ENCODE measurements at regions not wholly inside any gene's neighbourhood (a gene's known extent, or its start where the extent isn't known, plus 50 kb on each side); places are given as distances from the start of the nearest gene placed in this dataset.

DNA sequence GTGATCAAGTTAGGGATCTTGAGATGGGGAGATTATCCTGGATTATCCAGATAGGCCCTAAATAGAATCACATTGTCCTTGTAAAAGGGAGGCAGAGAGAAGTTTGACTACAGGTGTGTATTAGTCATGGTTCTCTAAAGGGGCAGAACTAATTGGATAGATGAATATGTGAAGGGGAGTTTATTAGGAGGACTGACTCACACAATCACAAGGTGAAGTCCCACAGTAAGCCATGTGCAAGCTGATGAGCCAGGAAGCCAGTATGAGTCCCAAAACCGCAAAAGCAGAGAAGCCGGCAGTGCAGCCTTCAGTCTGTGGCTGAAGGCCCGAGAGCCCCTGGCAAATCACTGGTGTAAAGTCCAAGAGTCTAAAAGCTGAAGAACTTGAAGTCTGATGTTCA, 275.8 kb downstream of the KCNS3 start (continued):
- TF ChIP-seq, protein P1, sequence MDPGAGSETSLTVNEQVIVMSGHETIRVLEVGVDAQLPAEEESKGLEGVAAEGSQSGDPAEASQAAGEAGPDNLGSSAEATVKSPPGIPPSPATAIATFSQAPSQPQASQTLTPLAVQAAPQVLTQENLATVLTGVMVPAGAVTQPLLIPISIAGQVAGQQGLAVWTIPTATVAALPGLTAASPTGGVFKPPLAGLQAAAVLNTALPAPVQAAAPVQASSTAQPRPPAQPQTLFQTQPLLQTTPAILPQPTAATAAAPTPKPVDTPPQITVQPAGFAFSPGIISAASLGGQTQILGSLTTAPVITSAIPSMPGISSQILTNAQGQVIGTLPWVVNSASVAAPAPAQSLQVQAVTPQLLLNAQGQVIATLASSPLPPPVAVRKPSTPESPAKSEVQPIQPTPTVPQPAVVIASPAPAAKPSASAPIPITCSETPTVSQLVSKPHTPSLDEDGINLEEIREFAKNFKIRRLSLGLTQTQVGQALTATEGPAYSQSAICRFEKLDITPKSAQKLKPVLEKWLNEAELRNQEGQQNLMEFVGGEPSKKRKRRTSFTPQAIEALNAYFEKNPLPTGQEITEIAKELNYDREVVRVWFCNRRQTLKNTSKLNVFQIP (CRISPR knock-in tag; IDR thresholded peaks at IDR 0.05; ENCODE audit: borderline replicate concordance, low read depth) = no peak

- TF ChIP-seq ZNF8 (CRISPR knock-in tag; IDR thresholded peaks at IDR 0.05) = no peak
- no peak for TF ChIP-seq RARB (CRISPR knock-in tag; IDR thresholded peaks at IDR 0.05)
- TF ChIP-seq CREB5 (CRISPR knock-in tag; IDR thresholded peaks at IDR 0.05; ENCODE audit: low read depth) = no peak
- no peak for TF ChIP-seq TOX (CRISPR knock-in tag; IDR thresholded peaks at IDR 0.05; ENCODE audit: borderline replicate concordance)
- no peak for TF ChIP-seq SNAI2 (CRISPR knock-in tag; IDR thresholded peaks at IDR 0.05)
- TF ChIP-seq GLIS3 (CRISPR knock-in tag; IDR thresholded peaks at IDR 0.05) = no peak
- TF ChIP-seq BACH2 (CRISPR knock-in tag; IDR thresholded peaks at IDR 0.05; ENCODE audit: borderline replicate concordance) = no peak
- no peak for TF ChIP-seq OSR1 (CRISPR knock-in tag; IDR thresholded peaks at IDR 0.05)
- TF ChIP-seq, protein P2, sequence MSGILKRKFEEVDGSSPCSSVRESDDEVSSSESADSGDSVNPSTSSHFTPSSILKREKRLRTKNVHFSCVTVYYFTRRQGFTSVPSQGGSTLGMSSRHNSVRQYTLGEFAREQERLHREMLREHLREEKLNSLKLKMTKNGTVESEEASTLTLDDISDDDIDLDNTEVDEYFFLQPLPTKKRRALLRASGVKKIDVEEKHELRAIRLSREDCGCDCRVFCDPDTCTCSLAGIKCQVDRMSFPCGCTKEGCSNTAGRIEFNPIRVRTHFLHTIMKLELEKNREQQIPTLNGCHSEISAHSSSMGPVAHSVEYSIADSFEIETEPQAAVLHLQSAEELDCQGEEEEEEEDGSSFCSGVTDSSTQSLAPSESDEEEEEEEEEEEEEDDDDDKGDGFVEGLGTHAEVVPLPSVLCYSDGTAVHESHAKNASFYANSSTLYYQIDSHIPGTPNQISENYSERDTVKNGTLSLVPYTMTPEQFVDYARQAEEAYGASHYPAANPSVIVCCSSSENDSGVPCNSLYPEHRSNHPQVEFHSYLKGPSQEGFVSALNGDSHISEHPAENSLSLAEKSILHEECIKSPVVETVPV (CRISPR knock-in tag; IDR thresholded peaks at IDR 0.05) = no peak
- no peak for ATAC-seq
Observed at GRCh38 chr2:18153741-18154140, 275.3 kb downstream of the KCNS3 start.

- no peak for ATAC-seq
- TF ChIP-seq ZNF8 (CRISPR knock-in tag; IDR thresholded peaks at IDR 0.05) (no peak), PATZ1 (CRISPR knock-in tag; IDR thresholded peaks at IDR 0.05; ENCODE audit: borderline replicate concordance) (no peak)
- TF ChIP-seq, protein P2 (CRISPR knock-in tag; IDR thresholded peaks at IDR 0.05) = no peak
- TF ChIP-seq, protein P3, sequence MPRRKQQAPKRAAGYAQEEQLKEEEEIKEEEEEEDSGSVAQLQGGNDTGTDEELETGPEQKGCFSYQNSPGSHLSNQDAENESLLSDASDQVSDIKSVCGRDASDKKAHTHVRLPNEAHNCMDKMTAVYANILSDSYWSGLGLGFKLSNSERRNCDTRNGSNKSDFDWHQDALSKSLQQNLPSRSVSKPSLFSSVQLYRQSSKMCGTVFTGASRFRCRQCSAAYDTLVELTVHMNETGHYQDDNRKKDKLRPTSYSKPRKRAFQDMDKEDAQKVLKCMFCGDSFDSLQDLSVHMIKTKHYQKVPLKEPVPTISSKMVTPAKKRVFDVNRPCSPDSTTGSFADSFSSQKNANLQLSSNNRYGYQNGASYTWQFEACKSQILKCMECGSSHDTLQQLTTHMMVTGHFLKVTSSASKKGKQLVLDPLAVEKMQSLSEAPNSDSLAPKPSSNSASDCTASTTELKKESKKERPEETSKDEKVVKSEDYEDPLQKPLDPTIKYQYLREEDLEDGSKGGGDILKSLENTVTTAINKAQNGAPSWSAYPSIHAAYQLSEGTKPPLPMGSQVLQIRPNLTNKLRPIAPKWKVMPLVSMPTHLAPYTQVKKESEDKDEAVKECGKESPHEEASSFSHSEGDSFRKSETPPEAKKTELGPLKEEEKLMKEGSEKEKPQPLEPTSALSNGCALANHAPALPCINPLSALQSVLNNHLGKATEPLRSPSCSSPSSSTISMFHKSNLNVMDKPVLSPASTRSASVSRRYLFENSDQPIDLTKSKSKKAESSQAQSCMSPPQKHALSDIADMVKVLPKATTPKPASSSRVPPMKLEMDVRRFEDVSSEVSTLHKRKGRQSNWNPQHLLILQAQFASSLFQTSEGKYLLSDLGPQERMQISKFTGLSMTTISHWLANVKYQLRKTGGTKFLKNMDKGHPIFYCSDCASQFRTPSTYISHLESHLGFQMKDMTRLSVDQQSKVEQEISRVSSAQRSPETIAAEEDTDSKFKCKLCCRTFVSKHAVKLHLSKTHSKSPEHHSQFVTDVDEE (CRISPR knock-in tag; IDR thresholded peaks at IDR 0.05) = no peak
Observed at GRCh38 chr2:18151237-18151636, 272.8 kb downstream of the KCNS3 start.

DNA sequence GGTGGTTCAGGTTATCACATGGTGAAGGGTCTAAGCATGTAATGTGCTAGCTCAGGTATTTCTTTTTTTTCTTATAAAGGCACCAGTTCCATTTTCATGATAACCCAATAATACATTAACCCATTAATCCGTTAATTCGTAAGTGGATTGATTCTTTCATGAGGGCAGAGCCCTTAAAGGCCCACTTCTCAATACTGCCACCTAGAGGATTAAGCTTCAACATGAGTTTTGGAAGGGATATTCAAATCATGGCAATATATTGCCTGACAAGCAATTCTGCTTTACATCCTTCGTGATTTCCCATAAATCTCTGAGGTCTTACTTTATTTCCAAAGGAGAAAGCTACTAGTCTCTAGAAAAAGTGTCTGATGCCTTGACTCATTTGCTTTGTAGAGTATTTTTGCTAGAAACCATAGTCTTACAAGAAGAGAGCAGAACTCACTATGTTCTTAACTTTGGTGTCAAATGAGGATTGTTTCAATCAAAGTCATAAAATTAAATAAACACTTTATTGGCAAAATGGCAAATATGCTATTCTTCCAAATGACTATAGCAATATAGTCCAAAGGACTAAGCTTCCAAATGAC, 271.3 kb downstream of the KCNS3 start:
- TF ChIP-seq TCF4 (CRISPR knock-in tag; IDR thresholded peaks at IDR 0.05; ENCODE audit: borderline replicate concordance) (no peak), PPARA (CRISPR knock-in tag; IDR thresholded peaks at IDR 0.05; ENCODE audit: borderline replicate concordance) (no peak), OSR1 (CRISPR knock-in tag; IDR thresholded peaks at IDR 0.05) (no peak), ESRRG (CRISPR knock-in tag; IDR thresholded peaks at IDR 0.05) (no peak), ZC3H10 (CRISPR knock-in tag; IDR thresholded peaks at IDR 0.05) (no peak), CREB5 (CRISPR knock-in tag; IDR thresholded peaks at IDR 0.05; ENCODE audit: low read depth) (no peak), TOX (CRISPR knock-in tag; IDR thresholded peaks at IDR 0.05; ENCODE audit: borderline replicate concordance) (no peak), PATZ1 (CRISPR knock-in tag; IDR thresholded peaks at IDR 0.05; ENCODE audit: borderline replicate concordance) (no peak), ZFP30 (CRISPR knock-in tag; IDR thresholded peaks at IDR 0.05) (no peak), GLIS3 (CRISPR knock-in tag; IDR thresholded peaks at IDR 0.05) (no peak), ISL1 (CRISPR knock-in tag; IDR thresholded peaks at IDR 0.05) (no peak)
- TF ChIP-seq, protein P1 (CRISPR knock-in tag; IDR thresholded peaks at IDR 0.05; ENCODE audit: borderline replicate concordance, low read depth) = no peak
- ATAC-seq = peak; percentile 74; the same call in 2 of the 3 replicates
